HCT116 (cell line): ENCODE measurements at regions not wholly inside any gene's neighbourhood (a gene's known extent, or its start where the extent isn't known, plus 50 kb on each side); places are given as distances from the start of the nearest gene placed in this dataset.

Source experiments
- ATAC-seq: fragments of 200-7000 bp; cut with Tn5 transposase; 2 replicates; pipeline ENCODE4 v1.9.1; 2020; ENCODE audit warnings: mild to moderate bottlenecking, moderate library complexity
- BruUV-seq: library from RNA; stranded (reverse); fragments of 400-500 nt; replicated peaks from 2 replicates; lab custom pipeline; 2021; lab: Mats Ljungman, UMichigan
- CTCF ChIA-PET: fragments of 300-600 bp; sonication (Branson Sonifier 250); formaldehyde crosslinking; loops from one replicate; lab custom pipeline; 2021; ENCODE audit warnings: antibody characterized with exemption; lab: Charles Lee
- POLR2A ChIA-PET: fragments of 300-600, 350-600 bp; sonication (Branson Sonifier 250); formaldehyde crosslinking; loops from one replicate; lab custom pipeline; 2021; ENCODE audit warnings: antibody characterized with exemption; lab: Charles Lee
- RAD21 ChIA-PET, 2 experiments: fragments of 300-600 bp; sonication (Branson Sonifier 250); formaldehyde crosslinking; loops; one replicate each; lab custom pipeline; 2023; ENCODE audit warnings: low total read pairs in 2 of 2; ENCODE audit not compliant: uncharacterized antibody in 2 of 2, unreplicated experiment in 2 of 2, low non-redundant PET in 1 of 2; lab: Charles Lee
- DNase-seq: peaks from one replicate; pipeline ENCODE4 v3.0.0-alpha.2; 2010; ENCODE audit warnings: low read depth, low spot score
- H2AFZ ChIP-seq: fragments of 200-600 bp; shearing (Covaris generic), sonication (generic); 2 replicates; pipeline ENCODE4 v1.6.1; 2017; ENCODE audit warnings: low read depth, mixed run types, mixed read lengths, antibody characterized with exemption, low read length; ENCODE audit not compliant: poor library complexity, severe bottlenecking
- H3K27ac ChIP-seq: 2 replicates; pipeline ENCODE4 v1.5.1; 2012; ENCODE audit warnings: low read depth, low read length
- H3K27me3 ChIP-seq: fragments of 200-600 bp; sonication (generic); 2 replicates; pipeline ENCODE4 v1.6.1; 2016; ENCODE audit warnings: mixed run types, low read length, mixed read lengths; ENCODE audit not compliant: insufficient read depth
- H3K36me3 ChIP-seq, 2 experiments: fragments of 200-500 bp in 1 of 2; fragments of 200-600 bp in 1 of 2; sonication (Bioruptor generic) in 1 of 2; sonication (generic) in 1 of 2; 2 replicates each; pipeline versions ENCODE4 v1.5.1 to v1.6.1; 2014 to 2016; ENCODE audit warnings: low read length in 2 of 2, inconsistent platforms in 1 of 2, mixed read lengths in 1 of 2, mixed run types in 1 of 2; ENCODE audit not compliant: insufficient read depth in 2 of 2, control insufficient read depth in 1 of 2
- H3K4me1 ChIP-seq, 2 experiments: fragments of 200-600 bp in 1 of 2; sonication (generic) in 1 of 2; 2 replicates each; pipeline versions ENCODE4 v1.5.1 to v1.6.1; 2012 to 2017; ENCODE audit warnings: low read length in 2 of 2, inconsistent platforms in 1 of 2, mild to moderate bottlenecking in 1 of 2, mixed read lengths in 1 of 2, mixed run types in 1 of 2, moderate library complexity in 1 of 2; ENCODE audit not compliant: insufficient read depth in 2 of 2, control insufficient read depth in 1 of 2
- H3K4me2 ChIP-seq: fragments of 200-600 bp; sonication (generic); 2 replicates; pipeline ENCODE4 v1.6.1; 2017; ENCODE audit warnings: mixed run types, low read length, mixed read lengths
- H3K4me3 ChIP-seq, 2 experiments: fragments of 200-600 bp in 1 of 2; sonication (generic) in 1 of 2; replicated peaks in 1 of 2; 2 replicates each; pipeline ENCODE4 v1.5.1; 2011 to 2016; ENCODE audit warnings: low read length in 2 of 2, control low read depth in 1 of 2, low read depth in 1 of 2, mild to moderate bottlenecking in 1 of 2, mixed read lengths in 1 of 2, mixed run types in 1 of 2
- H3K79me2 ChIP-seq: fragments of 200-600 bp; sonication (generic); 2 replicates; pipeline ENCODE4 v1.6.1; 2017; ENCODE audit warnings: mild to moderate bottlenecking, mixed run types, low read length, moderate library complexity, mixed read lengths; ENCODE audit not compliant: insufficient read depth
- H3K9ac ChIP-seq: fragments of 200-600 bp; sonication (generic); 2 replicates; pipeline ENCODE4 v1.6.1; 2016; ENCODE audit warnings: low read length, mixed read lengths
- H3K9me2 ChIP-seq: fragments of 200-600 bp; sonication (generic), shearing (Covaris generic); 2 replicates; pipeline ENCODE4 v1.6.1; 2017; ENCODE audit warnings: mixed run types, mild to moderate bottlenecking, moderate library complexity; ENCODE audit not compliant: insufficient read depth
- H3K9me3 ChIP-seq, 2 experiments: fragments of 200-500 bp in 1 of 2; fragments of 200-600 bp in 1 of 2; sonication (Bioruptor generic) in 1 of 2; sonication (generic) in 1 of 2; 2 replicates each; pipeline ENCODE4 v1.6.1; 2014 to 2017; ENCODE audit warnings: low read length in 2 of 2, mixed read lengths in 2 of 2, inconsistent platforms in 1 of 2, low read depth in 1 of 2, mild to moderate bottlenecking in 1 of 2, mixed run types in 1 of 2, moderate library complexity in 1 of 2; ENCODE audit not compliant: control insufficient read depth in 1 of 2, insufficient read depth in 1 of 2
- H4K20me1 ChIP-seq: fragments of 200-600 bp; sonication (generic), shearing (Covaris generic); 2 replicates; pipeline ENCODE4 v1.6.1; 2017; ENCODE audit warnings: mixed run types, mild to moderate bottlenecking, moderate library complexity; ENCODE audit not compliant: insufficient read depth
- CBX3 ChIP-seq: IDR thresholded peaks from 2 replicates; pipeline ENCODE4 v1.6.1; 2012; ENCODE audit warnings: low read depth
- CEBPB ChIP-seq: IDR thresholded peaks from 2 replicates; pipeline ENCODE4 v1.6.1; 2012; ENCODE audit warnings: low read depth
- EZH2 ChIP-seq: fragments of 200-600 bp; sonication (generic); IDR thresholded peaks from 2 replicates; pipeline ENCODE4 v1.6.1; 2017; ENCODE audit warnings: antibody characterized with exemption, mixed run types
- EZH2phosphoT487 ChIP-seq: fragments of 200-600 bp; IDR thresholded peaks from 2 replicates; pipeline ENCODE4 v1.6.1; 2018; ENCODE audit warnings: antibody characterized with exemption, borderline replicate concordance
- FOSL1 ChIP-seq: IDR thresholded peaks from 2 replicates; pipeline ENCODE4 v1.6.1; 2012; ENCODE audit warnings: low read depth
- JUND ChIP-seq: IDR thresholded peaks from 2 replicates; pipeline ENCODE4 v1.6.1; 2012
- POLR2A ChIP-seq: IDR thresholded peaks from 2 replicates; pipeline ENCODE4 v1.7.0; 2011; ENCODE audit warnings: borderline replicate concordance; ENCODE audit not compliant: insufficient read depth, insufficient read length; ENCODE audit errors: extremely low read depth
- POLR2AphosphoS5 ChIP-seq: IDR thresholded peaks from 2 replicates; pipeline ENCODE4 v1.6.1; 2011; ENCODE audit warnings: mild to moderate bottlenecking, low read depth, low read length, moderate library complexity
- RAD21 ChIP-seq: IDR thresholded peaks from 2 replicates; pipeline ENCODE4 v1.6.1; 2012; ENCODE audit warnings: low read depth, mild to moderate bottlenecking
- SIN3A ChIP-seq: IDR thresholded peaks from 2 replicates; pipeline ENCODE4 v1.6.1; 2012; ENCODE audit warnings: low read depth
- SRF ChIP-seq: IDR thresholded peaks from 2 replicates; pipeline ENCODE4 v1.6.1; 2012; ENCODE audit warnings: low read depth
- YY1 ChIP-seq: IDR thresholded peaks from 2 replicates; pipeline ENCODE4 v1.6.1; 2011; ENCODE audit warnings: low read length, low read depth, moderate library complexity, mild to moderate bottlenecking; ENCODE audit not compliant: insufficient replicate concordance; ENCODE audit errors: extremely low read depth
- ZFX ChIP-seq: fragments of 450-650 bp; IDR thresholded peaks from 2 replicates; pipeline ENCODE4 v1.6.1; 2017
- ZNF274 ChIP-seq: fragments of 200-500 bp; sonication (Bioruptor generic); IDR thresholded peaks from 2 replicates; pipeline ENCODE4 v1.6.1; 2014; ENCODE audit warnings: mild to moderate bottlenecking, low read depth, low read length, inconsistent platforms
- intact Hi-C: fragments of 100-400 bp; cut with micrococcal nuclease; formaldehyde crosslinking; loops from 2 replicates; pipeline ENCODE4 v1.10.0; 2022
- TF ChIP-seq, protein P1 (sequence below): IDR thresholded peaks from 2 replicates; pipeline ENCODE4 v1.6.1; 2012
- TF ChIP-seq, protein P2 (sequence below): IDR thresholded peaks from 2 replicates; pipeline ENCODE4 v1.6.1; 2011; ENCODE audit warnings: mild to moderate bottlenecking, low read length, moderate library complexity; ENCODE audit not compliant: insufficient replicate concordance; ENCODE audit errors: extremely low read depth
- TF ChIP-seq, protein P3 (sequence below): IDR thresholded peaks from 2 replicates; pipeline ENCODE4 v1.6.1; 2012; ENCODE audit warnings: low read depth
- TF ChIP-seq, protein P4 (sequence below): IDR thresholded peaks from 2 replicates; pipeline ENCODE4 v1.6.1; 2012

DNA sequence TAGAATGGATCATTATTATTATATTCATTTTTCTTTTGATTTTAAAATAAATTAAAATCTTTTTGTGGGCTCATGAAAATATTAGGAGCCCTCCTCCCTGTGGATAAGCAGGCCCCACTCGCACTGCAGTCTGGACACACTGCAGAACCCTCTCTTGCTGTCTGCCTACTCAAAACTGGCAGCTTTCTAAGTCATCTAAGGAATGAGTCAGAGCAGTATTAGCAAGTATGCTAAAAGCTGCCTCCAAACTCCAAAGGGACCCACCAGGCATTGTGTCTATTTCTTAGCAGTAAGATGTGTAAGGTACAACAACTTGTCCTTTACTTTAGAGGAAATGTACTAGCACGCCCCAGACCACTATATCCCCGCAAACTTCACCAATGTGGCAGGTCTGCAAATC lies 108.8 kb downstream of the SYF2 start (continued):
- TF ChIP-seq, protein P1, sequence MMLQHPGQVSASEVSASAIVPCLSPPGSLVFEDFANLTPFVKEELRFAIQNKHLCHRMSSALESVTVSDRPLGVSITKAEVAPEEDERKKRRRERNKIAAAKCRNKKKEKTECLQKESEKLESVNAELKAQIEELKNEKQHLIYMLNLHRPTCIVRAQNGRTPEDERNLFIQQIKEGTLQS = no peak
- TF ChIP-seq CBX3 = no peak
- no peak for TF ChIP-seq POLR2A
- TF ChIP-seq ZFX = no peak
- TF ChIP-seq, protein P2, sequence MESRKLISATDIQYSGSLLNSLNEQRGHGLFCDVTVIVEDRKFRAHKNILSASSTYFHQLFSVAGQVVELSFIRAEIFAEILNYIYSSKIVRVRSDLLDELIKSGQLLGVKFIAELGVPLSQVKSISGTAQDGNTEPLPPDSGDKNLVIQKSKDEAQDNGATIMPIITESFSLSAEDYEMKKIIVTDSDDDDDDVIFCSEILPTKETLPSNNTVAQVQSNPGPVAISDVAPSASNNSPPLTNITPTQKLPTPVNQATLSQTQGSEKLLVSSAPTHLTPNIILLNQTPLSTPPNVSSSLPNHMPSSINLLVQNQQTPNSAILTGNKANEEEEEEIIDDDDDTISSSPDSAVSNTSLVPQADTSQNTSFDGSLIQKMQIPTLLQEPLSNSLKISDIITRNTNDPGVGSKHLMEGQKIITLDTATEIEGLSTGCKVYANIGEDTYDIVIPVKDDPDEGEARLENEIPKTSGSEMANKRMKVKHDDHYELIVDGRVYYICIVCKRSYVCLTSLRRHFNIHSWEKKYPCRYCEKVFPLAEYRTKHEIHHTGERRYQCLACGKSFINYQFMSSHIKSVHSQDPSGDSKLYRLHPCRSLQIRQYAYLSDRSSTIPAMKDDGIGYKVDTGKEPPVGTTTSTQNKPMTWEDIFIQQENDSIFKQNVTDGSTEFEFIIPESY = no peak
- TF ChIP-seq SRF = no peak
- no peak for TF ChIP-seq RAD21
- no peak for TF ChIP-seq CEBPB
- TF ChIP-seq, all 23 proteins: peak for 0

DNA sequence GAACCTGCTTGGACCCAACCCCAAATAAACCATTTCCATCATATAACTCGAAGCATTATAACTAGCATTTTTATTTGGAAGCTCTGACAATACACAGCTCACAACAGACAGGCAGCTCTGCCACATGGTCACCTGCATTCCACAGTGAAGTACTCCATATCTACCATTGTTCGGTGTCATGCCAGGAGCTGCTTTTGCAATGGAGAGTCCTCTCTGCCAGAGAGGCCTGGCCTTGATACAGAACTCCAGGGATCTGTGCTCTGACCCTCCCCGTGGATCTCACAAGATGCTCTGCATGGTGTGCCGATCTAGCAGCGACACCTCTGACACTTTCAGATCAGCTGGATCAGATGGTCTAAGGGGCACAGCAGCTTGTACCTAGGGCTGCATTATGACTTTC lies 109.6 kb downstream of the SYF2 start:
- Histone ChIP-seq H3K79me2 (no peaks in the 10 kb centered on the region), H3K9me3 (no peaks in the 10 kb centered on the region), H2AFZ (no peak overlapping the region), H3K9me2 (no peaks in the 10 kb centered on the region), H3K4me3 (no peak overlapping the region), H3K36me3 (no peaks in the 10 kb centered on the region), H4K20me1 (no peaks in the 10 kb centered on the region), H3K4me2 (no peak overlapping the region), H3K4me1 (peaks cover 0 to 4% of the 10 kb centered on the region in 2 experiments; a peak in 1 of 4 replicates), H3K27ac (no peak overlapping the region), H3K27me3 (no peaks in the 10 kb centered on the region), H3K9ac (no peak overlapping the region)
- DNase-seq (no peak), ATAC-seq (no peak)
- BruUV-seq = no TSS peak
- intact Hi-C loops = no loop called here
- ChIA-PET POLR2A (no interaction called here), CTCF (interaction anchor here (0.8 kb wide), 1 partner anchor 224 kb away, joined by 3 read pairs; no protein-coding TSS in a partner anchor), RAD21 (no interaction called here)
- TF ChIP-seq EZH2phosphoT487 (no peak), SRF (no peak), SIN3A (no peak), EZH2 (no peak), ZNF274 (no peak), FOSL1 (no peak), RAD21 (no peak), CBX3 (no peak), POLR2A (no peak), YY1 (no peak), POLR2AphosphoS5 (no peak), JUND (no peak)
- TF ChIP-seq, protein P3, sequence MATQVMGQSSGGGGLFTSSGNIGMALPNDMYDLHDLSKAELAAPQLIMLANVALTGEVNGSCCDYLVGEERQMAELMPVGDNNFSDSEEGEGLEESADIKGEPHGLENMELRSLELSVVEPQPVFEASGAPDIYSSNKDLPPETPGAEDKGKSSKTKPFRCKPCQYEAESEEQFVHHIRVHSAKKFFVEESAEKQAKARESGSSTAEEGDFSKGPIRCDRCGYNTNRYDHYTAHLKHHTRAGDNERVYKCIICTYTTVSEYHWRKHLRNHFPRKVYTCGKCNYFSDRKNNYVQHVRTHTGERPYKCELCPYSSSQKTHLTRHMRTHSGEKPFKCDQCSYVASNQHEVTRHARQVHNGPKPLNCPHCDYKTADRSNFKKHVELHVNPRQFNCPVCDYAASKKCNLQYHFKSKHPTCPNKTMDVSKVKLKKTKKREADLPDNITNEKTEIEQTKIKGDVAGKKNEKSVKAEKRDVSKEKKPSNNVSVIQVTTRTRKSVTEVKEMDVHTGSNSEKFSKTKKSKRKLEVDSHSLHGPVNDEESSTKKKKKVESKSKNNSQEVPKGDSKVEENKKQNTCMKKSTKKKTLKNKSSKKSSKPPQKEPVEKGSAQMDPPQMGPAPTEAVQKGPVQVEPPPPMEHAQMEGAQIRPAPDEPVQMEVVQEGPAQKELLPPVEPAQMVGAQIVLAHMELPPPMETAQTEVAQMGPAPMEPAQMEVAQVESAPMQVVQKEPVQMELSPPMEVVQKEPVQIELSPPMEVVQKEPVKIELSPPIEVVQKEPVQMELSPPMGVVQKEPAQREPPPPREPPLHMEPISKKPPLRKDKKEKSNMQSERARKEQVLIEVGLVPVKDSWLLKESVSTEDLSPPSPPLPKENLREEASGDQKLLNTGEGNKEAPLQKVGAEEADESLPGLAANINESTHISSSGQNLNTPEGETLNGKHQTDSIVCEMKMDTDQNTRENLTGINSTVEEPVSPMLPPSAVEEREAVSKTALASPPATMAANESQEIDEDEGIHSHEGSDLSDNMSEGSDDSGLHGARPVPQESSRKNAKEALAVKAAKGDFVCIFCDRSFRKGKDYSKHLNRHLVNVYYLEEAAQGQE = no peak
- TF ChIP-seq, protein P4, sequence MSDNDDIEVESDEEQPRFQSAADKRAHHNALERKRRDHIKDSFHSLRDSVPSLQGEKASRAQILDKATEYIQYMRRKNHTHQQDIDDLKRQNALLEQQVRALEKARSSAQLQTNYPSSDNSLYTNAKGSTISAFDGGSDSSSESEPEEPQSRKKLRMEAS = no peak
- TF ChIP-seq, protein P1 = no peak
